Fibroblast of lung (primary cell): ENCODE measurements at regions not wholly inside any gene's neighbourhood (a gene's known extent, or its start where the extent isn't known, plus 50 kb on each side); places are given as distances from the start of the nearest gene placed in this dataset.
A peak's percentile ranks its signal among the peaks of the same experiment; 100 is the strongest.
"Not testable (repeated sequence)": the region's sequence is repeated elsewhere in the genome, so short reads cannot be mapped to it uniquely, and the experiment has no call there.

Experiments used
- DNase-seq, 2 donors: peaks; one replicate each; pipeline versions ENCODE4 v3.0.0 to v3.0.0-alpha.2; 2010; ENCODE audit warnings: low read depth in 2 of 2
- H2AFZ ChIP-seq: 2 replicates; pipeline ENCODE4 v1.5.1; 2012; ENCODE audit warnings: low read length, control low read depth, inconsistent platforms
- H3K27ac ChIP-seq: 2 replicates; pipeline ENCODE4 v1.5.1; 2011; ENCODE audit warnings: low read length, control low read depth; ENCODE audit not compliant: insufficient read depth
- H3K27me3 ChIP-seq: 2 replicates; pipeline ENCODE4 v1.5.1; 2011; ENCODE audit warnings: mild to moderate bottlenecking, low read length; ENCODE audit not compliant: control insufficient read depth, insufficient read depth
- H3K36me3 ChIP-seq: 2 replicates; pipeline ENCODE4 v1.5.1; 2011; ENCODE audit warnings: low read length; ENCODE audit not compliant: control insufficient read depth, insufficient read depth
- H3K4me1 ChIP-seq: 2 replicates; pipeline ENCODE4 v1.5.1; 2011; ENCODE audit warnings: low read length; ENCODE audit not compliant: control insufficient read depth, insufficient read depth; ENCODE audit errors: extremely low read depth
- H3K4me2 ChIP-seq: 2 replicates; pipeline ENCODE4 v1.5.1; 2011; ENCODE audit warnings: low read length, control low read depth; ENCODE audit not compliant: insufficient read depth; ENCODE audit errors: extremely low read depth
- H3K4me3 ChIP-seq, 4 experiments: fragments of 200-600 bp in 1 of 4; sonication (generic) in 1 of 4; replicated peaks in 1 of 4; 2 replicates each; pipeline ENCODE4 v1.5.1; 2011 to 2016; ENCODE audit warnings: low read length in 4 of 4, low read depth in 3 of 4, mild to moderate bottlenecking in 3 of 4, control low read depth in 2 of 4, inconsistent platforms in 1 of 4, mixed read lengths in 1 of 4; ENCODE audit not compliant: insufficient read depth in 1 of 4; ENCODE audit errors: control extremely low read depth in 1 of 4
- H3K79me2 ChIP-seq: 2 replicates; pipeline ENCODE4 v1.5.1; 2012; ENCODE audit warnings: mild to moderate bottlenecking, low read length, inconsistent platforms; ENCODE audit not compliant: control insufficient read depth, insufficient read depth
- H3K9ac ChIP-seq: 2 replicates; pipeline ENCODE4 v1.5.1; 2011; ENCODE audit warnings: mild to moderate bottlenecking, low read length, control low read depth; ENCODE audit not compliant: insufficient read depth
- H3K9me3 ChIP-seq: 2 replicates; pipeline ENCODE4 v1.5.1; 2012; ENCODE audit warnings: low read depth, low read length; ENCODE audit not compliant: control insufficient read depth, insufficient read depth
- H4K20me1 ChIP-seq: 2 replicates; pipeline ENCODE4 v1.5.1; 2011; ENCODE audit warnings: low read length; ENCODE audit not compliant: control insufficient read depth, insufficient read depth; ENCODE audit errors: extremely low read depth
- CTCF ChIP-seq, 2 donors: IDR thresholded peaks in 1 of 2; conservative IDR thresholded peaks in 1 of 2; 1 replicate in 1 of 2; 2 replicates in 1 of 2; pipeline ENCODE4 v1.5.1; 2011 to 2012; ENCODE audit warnings: low read length in 2 of 2, control low read depth in 1 of 2, inconsistent platforms in 1 of 2, low read depth in 1 of 2, mild to moderate bottlenecking in 1 of 2
- EZH2 ChIP-seq: IDR thresholded peaks from 2 replicates; pipeline ENCODE4 v1.5.1; 2012; ENCODE audit warnings: low read length, control low read depth, mild to moderate bottlenecking; ENCODE audit errors: missing control alignments

GRCh38 chr6:18543051-18543450, 155.9 kb downstream of the RNF144B start:
- H3K9me3 ChIP-seq = no peaks in the 10 kb centered on the region
- no peak overlapping the region for H3K4me3 ChIP-seq
- TF ChIP-seq CTCF (conservative IDR thresholded peaks at IDR 0.05 in 1 of 2, IDR thresholded peaks at IDR 0.05 in 1 of 2; ENCODE audit: low read depth in 1 of 2, low read length in 2 of 2) (no peak), EZH2 (no peak)
- no peak for DNase-seq
- no peak overlapping the region for H3K9ac ChIP-seq
- H3K4me1 ChIP-seq = no peaks in the 10 kb centered on the region
- no peaks in the 10 kb centered on the region for H3K79me2 ChIP-seq
- H3K36me3 ChIP-seq = no peaks in the 10 kb centered on the region
- no peaks in the 10 kb centered on the region for H3K27me3 ChIP-seq
- no peak overlapping the region for H3K4me2 ChIP-seq
- H3K27ac ChIP-seq = no peak overlapping the region
- H2AFZ ChIP-seq = no peak overlapping the region
- no peaks in the 10 kb centered on the region for H4K20me1 ChIP-seq

- not testable (repeated sequence) for H3K4me1 ChIP-seq, H3K9ac ChIP-seq, H3K4me3 ChIP-seq, H2AFZ ChIP-seq, H3K79me2 ChIP-seq, H3K9me3 ChIP-seq, H3K27me3 ChIP-seq, H4K20me1 ChIP-seq, H3K4me2 ChIP-seq, DNase-seq, H3K36me3 ChIP-seq, H3K27ac ChIP-seq
These were observed 158.0 kb downstream of the RNF144B start for GRCh38 chr6:18545142-18545541.

GRCh38 chr6:18545726-18546125, 158.6 kb downstream of the RNF144B start:
- Histone ChIP-seq H2AFZ (no peak overlapping the region), H3K9me3 (no peaks in the 10 kb centered on the region), H3K79me2 (no peaks in the 10 kb centered on the region), H3K4me1 (no peaks in the 10 kb centered on the region), H3K4me2 (no peak overlapping the region), H3K36me3 (no peaks in the 10 kb centered on the region), H3K9ac (no peak overlapping the region), H3K27me3 (no peaks in the 10 kb centered on the region), H4K20me1 (no peaks in the 10 kb centered on the region), H3K27ac (no peak overlapping the region), H3K4me3 (no peak overlapping the region)
- peak in 1 of 2 donors; percentile 36 for DNase-seq
- TF ChIP-seq CTCF (conservative IDR thresholded peaks at IDR 0.05 in 1 of 2, IDR thresholded peaks at IDR 0.05 in 1 of 2; ENCODE audit: low read depth in 1 of 2, low read length in 2 of 2) (no peak), EZH2 (no peak)
